HepG2 (cell line): ENCODE measurements at regions not wholly inside any gene's neighbourhood (a gene's known extent, or its start where the extent isn't known, plus 50 kb on each side); places are given as distances from the start of the nearest gene placed in this dataset.

ENCODE experiments used
- GPN1 ChIP-seq: sonication (generic); formaldehyde crosslinking; IDR thresholded peaks from 2 replicates; pipeline ENCODE4 v1.5.1; 2020; ENCODE audit warnings: missing genetic modification reagents, borderline replicate concordance
- MEIS1 ChIP-seq: sonication (generic); formaldehyde crosslinking; IDR thresholded peaks from 2 replicates; pipeline ENCODE4 v1.9.0; 2021; ENCODE audit warnings: mild to moderate bottlenecking, missing genetic modification reagents, moderate library complexity, borderline replicate concordance
- MTA3 ChIP-seq: sonication (generic); formaldehyde crosslinking; IDR thresholded peaks from 2 replicates; pipeline ENCODE4 v1.4.0; 2020; ENCODE audit warnings: missing genetic modification reagents
- MYC ChIP-seq: sonication (generic); formaldehyde crosslinking; IDR thresholded peaks from 2 replicates; pipeline ENCODE4 v1.9.0; 2021; ENCODE audit warnings: missing genetic modification reagents, borderline replicate concordance
- NBN ChIP-seq: fragments of 450-650 bp; conservative IDR thresholded peaks from 2 replicates; pipeline ENCODE4 v1.6.1; 2017
- PHF5A ChIP-seq: IDR thresholded peaks from one replicate; pipeline ENCODE4 v1.6.1; 2018; ENCODE audit warnings: low read depth, missing genetic modification reagents; ENCODE audit not compliant: unreplicated experiment
- POLR2G ChIP-seq: fragments of 200-400 bp; formaldehyde crosslinking; IDR thresholded peaks from 2 replicates; pipeline ENCODE4 v1.6.1; 2018; ENCODE audit warnings: mild to moderate bottlenecking, low read depth, low read length, moderate library complexity
- REXO4 ChIP-seq: sonication (generic); formaldehyde crosslinking; IDR thresholded peaks from 2 replicates; pipeline ENCODE4 v1.8.0; 2022; ENCODE audit warnings: missing genetic modification reagents, mild to moderate bottlenecking, borderline replicate concordance
- SRSF1 ChIP-seq: fragments of 200-400 bp; formaldehyde crosslinking; optimal IDR thresholded peaks from 2 replicates; pipeline ENCODE3; 2017; ENCODE audit warnings: mild to moderate bottlenecking, low read depth, low read length, moderate library complexity
- TBX3 ChIP-seq: fragments of 450-650 bp; IDR thresholded peaks from 2 replicates; pipeline ENCODE4 v1.6.1; 2017; ENCODE audit warnings: antibody characterized with exemption, mild to moderate bottlenecking, inconsistent platforms, borderline replicate concordance
- TCF7 ChIP-seq: sonication (generic); IDR thresholded peaks from 2 replicates; pipeline ENCODE4 v1.6.1; 2016; ENCODE audit warnings: antibody characterized with exemption, low read depth
- ZBTB40 ChIP-seq, 2 experiments: fragments of 450-650 bp in 1 of 2; sonication (generic) in 1 of 2; formaldehyde crosslinking in 1 of 2; IDR thresholded peaks; 2 replicates each; pipeline versions ENCODE4 v1.6.1 to v1.8.0; 2016 to 2022; ENCODE audit warnings: antibody characterized with exemption in 1 of 2, mild to moderate bottlenecking in 1 of 2, missing genetic modification reagents in 1 of 2
- ZBTB8A ChIP-seq: sonication (generic); formaldehyde crosslinking; IDR thresholded peaks from 2 replicates; pipeline ENCODE4 v1.4.0; 2020; ENCODE audit warnings: mild to moderate bottlenecking, low read depth, missing genetic modification reagents, borderline replicate concordance
- ZNF260 ChIP-seq: sonication (generic); formaldehyde crosslinking; IDR thresholded peaks from 2 replicates; pipeline ENCODE4 v1.4.0; 2020; ENCODE audit warnings: missing genetic modification reagents, low read depth, mild to moderate bottlenecking, borderline replicate concordance
- ZNF549 ChIP-seq: sonication (generic); formaldehyde crosslinking; IDR thresholded peaks from 2 replicates; pipeline ENCODE4 v1.5.0; 2020; ENCODE audit warnings: missing genetic modification reagents
- ZNF776 ChIP-seq: sonication (generic); formaldehyde crosslinking; IDR thresholded peaks from 2 replicates; pipeline ENCODE4 v1.4.0; 2020; ENCODE audit warnings: mild to moderate bottlenecking, missing genetic modification reagents
- TF ChIP-seq, protein P1 (sequence below): sonication (generic); formaldehyde crosslinking; IDR thresholded peaks from 2 replicates; pipeline ENCODE4 v1.4.0; 2020; ENCODE audit warnings: missing genetic modification reagents

GRCh38 chr14:100660498-100660881 is 66.2 kb upstream of the DLK1 start (continued):
- no peak for TF ChIP-seq ZBTB40 (IDR thresholded peaks at IDR 0.05)
- no peak for TF ChIP-seq ZBTB40 (CRISPR knock-in tag; IDR thresholded peaks at IDR 0.05)
- no peak for TF ChIP-seq ZNF549 (CRISPR knock-in tag)
- TF ChIP-seq, protein P1, sequence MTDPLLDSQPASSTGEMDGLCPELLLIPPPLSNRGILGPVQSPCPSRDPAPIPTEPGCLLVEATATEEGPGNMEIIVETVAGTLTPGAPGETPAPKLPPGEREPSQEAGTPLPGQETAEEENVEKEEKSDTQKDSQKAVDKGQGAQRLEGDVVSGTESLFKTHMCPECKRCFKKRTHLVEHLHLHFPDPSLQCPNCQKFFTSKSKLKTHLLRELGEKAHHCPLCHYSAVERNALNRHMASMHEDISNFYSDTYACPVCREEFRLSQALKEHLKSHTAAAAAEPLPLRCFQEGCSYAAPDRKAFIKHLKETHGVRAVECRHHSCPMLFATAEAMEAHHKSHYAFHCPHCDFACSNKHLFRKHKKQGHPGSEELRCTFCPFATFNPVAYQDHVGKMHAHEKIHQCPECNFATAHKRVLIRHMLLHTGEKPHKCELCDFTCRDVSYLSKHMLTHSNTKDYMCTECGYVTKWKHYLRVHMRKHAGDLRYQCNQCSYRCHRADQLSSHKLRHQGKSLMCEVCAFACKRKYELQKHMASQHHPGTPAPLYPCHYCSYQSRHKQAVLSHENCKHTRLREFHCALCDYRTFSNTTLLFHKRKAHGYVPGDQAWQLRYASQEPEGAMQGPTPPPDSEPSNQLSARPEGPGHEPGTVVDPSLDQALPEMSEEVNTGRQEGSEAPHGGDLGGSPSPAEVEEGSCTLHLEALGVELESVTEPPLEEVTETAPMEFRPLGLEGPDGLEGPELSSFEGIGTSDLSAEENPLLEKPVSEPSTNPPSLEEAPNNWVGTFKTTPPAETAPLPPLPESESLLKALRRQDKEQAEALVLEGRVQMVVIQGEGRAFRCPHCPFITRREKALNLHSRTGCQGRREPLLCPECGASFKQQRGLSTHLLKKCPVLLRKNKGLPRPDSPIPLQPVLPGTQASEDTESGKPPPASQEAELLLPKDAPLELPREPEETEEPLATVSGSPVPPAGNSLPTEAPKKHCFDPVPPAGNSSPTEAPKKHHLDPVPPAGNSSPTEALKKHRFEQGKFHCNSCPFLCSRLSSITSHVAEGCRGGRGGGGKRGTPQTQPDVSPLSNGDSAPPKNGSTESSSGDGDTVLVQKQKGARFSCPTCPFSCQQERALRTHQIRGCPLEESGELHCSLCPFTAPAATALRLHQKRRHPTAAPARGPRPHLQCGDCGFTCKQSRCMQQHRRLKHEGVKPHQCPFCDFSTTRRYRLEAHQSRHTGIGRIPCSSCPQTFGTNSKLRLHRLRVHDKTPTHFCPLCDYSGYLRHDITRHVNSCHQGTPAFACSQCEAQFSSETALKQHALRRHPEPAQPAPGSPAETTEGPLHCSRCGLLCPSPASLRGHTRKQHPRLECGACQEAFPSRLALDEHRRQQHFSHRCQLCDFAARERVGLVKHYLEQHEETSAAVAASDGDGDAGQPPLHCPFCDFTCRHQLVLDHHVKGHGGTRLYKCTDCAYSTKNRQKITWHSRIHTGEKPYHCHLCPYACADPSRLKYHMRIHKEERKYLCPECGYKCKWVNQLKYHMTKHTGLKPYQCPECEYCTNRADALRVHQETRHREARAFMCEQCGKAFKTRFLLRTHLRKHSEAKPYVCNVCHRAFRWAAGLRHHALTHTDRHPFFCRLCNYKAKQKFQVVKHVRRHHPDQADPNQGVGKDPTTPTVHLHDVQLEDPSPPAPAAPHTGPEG (CRISPR knock-in tag): no peak
- TF ChIP-seq ZBTB8A: no peak
- no peak for TF ChIP-seq SRSF1
- no peak; the same call in 1 of the 2 replicates for TF ChIP-seq MEIS1 (CRISPR knock-in tag)
- no peak for TF ChIP-seq NBN
- no peak for TF ChIP-seq POLR2G
- no peak for TF ChIP-seq TBX3
- TF ChIP-seq PHF5A (CRISPR knock-in tag): no peak
- TF ChIP-seq GPN1: no peak
- TF ChIP-seq REXO4 (CRISPR knock-in tag): no peak
- TF ChIP-seq TCF7: no peak
- TF ChIP-seq ZNF776: no peak
- TF ChIP-seq ZNF260 (CRISPR knock-in tag): no peak
- no peak; the same call in 1 of the 2 replicates for TF ChIP-seq MYC (CRISPR knock-in tag)
- TF ChIP-seq MTA3 (CRISPR knock-in tag): no peak
